ENCODE measurements at regions not wholly inside any gene's neighbourhood (a gene's known extent, or its start where the extent isn't known, plus 50 kb on each side); places are given as distances from the start of the nearest gene placed in this dataset.

DNA sequence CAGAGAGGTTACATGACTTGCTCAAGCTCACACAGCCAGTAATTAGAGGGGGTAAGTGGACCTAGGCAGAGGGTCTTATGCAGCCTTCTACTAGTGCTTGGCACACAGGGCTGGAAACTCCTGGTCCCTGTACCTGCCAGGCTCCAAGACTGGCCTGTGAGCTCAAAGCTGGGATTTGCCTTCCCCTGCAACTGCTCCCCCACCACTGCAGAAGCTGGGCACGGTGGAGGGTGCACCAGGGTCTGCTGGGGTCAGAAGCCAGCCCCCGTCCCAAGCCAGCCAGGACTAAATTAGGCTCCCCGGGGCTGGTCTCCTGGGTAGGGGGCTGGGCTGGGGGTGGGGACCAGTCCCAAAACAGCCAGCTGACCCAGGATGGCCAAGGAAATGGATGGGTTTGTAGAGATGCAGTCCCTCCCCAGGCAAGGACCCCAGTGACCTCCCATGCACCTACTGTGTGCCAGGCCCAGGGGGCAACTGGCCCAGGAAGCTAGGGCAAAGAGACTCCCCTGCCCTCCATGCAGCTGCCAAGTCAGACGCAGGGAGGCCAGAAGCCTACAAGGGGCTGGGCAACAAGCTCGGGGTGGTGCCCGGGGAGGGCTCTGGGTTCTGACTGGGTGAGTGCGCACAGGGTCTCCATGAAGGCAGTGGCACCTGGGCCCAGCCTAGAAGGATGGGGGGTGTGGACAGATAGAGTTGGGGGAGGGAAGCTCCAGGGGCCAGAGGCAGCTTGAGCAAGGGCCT is 51.8 kb upstream of the LINGO1 start:
- no peak overlapping the region for H3K4me3 ChIP-seq (ENCODE audit: low read length)
- no peak for DNase-seq (ENCODE audit: low read depth, low spot score)

DNA sequence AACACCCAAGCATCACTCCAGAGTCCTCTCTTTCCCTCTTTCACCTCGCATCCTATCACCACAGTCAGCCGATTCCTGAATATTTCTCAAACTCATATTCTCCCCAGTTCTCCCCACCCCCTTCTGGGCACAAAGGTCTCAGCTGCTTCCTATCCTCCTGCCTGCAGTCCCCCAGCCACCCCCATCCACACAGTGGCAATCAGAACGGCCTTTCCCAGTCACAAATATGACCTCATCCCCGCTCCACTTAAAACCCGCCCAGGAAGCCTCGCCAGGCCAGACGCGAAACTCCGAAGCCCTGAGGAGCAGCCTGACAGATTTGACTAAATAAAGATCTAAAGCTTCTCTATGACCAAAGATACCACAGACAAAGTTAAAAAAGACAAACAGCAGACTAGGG is 49.9 kb upstream of the LINGO1 start:
- no peak overlapping the region for H3K4me3 ChIP-seq (ENCODE audit: low read length)
- no peak for DNase-seq (ENCODE audit: low read depth, low spot score)
